Myocyte (in vitro differentiated cells): ENCODE measurements at regions not wholly inside any gene's neighbourhood (a gene's known extent, or its start where the extent isn't known, plus 50 kb on each side); places are given as distances from the start of the nearest gene placed in this dataset.
"Not testable (repeated sequence)": the region's sequence is repeated elsewhere in the genome, so short reads cannot be mapped to it uniquely, and the experiment has no call there.

ENCODE experiments used
- DNase-seq: peaks from one replicate; pipeline ENCODE4 v3.0.0-alpha.2; 2012; ENCODE audit warnings: low read depth

DNA sequence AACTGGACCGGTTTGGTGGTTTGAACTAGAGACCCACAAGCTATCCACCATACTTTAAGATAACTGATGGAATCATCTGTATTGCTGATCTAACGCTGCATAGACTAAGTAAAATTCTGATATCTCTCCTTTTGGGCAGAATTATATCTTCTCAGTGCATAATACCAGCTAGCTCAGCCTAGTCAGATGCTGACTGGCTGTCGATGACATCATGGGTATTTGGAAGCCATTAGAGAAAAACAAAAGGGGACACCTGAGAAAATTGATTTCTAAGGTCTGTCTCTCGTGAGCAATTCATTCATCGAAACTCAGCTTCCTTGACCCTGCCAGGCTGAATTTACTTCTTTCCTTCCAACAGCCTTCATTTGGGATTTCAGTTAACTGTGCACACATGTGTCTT is 263.0 kb upstream of the CCL2 start:
- no peak for DNase-seq

DNA sequence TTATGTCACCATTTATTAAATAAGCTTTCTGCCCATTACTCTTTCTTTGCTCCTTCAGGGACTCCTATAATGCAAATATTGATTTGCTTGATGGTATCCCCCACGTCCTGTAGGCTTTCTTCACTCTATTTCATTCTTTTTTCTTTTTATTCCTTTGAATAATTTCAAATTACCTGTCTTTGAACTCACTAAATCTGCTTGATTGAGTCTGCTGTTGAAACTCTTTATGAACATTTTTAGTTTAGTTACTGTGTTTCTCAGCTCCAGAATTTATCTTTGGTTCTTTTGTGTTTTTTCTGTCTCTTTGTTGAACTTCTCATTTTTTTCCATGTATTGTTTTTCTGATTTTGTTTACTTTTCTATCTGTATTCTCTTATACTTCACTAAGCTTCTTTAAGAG is 254.4 kb upstream of the CCL2 start:
- DNase-seq, result no peak

DNA sequence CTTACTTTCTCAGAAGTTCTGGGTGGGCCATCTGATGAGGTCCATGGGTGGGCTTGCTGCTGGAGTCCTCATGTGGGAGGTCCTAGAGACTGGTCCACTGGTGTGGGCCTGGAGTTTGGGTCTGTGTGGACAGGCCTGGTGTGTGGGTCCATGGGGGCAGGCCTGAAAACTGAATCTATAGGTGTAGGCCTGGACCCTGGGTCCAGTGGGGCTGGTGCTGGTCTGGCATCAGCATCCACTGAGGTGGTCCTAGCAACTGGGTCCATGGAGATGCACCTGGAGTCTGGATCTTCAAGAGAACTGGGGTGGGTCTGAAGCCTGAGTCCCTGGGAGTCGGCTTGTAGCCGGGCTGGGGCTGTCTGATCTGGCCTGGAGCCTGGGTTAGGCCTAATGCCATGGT is 253.8 kb upstream of the CCL2 start:
- no peak for DNase-seq

DNA sequence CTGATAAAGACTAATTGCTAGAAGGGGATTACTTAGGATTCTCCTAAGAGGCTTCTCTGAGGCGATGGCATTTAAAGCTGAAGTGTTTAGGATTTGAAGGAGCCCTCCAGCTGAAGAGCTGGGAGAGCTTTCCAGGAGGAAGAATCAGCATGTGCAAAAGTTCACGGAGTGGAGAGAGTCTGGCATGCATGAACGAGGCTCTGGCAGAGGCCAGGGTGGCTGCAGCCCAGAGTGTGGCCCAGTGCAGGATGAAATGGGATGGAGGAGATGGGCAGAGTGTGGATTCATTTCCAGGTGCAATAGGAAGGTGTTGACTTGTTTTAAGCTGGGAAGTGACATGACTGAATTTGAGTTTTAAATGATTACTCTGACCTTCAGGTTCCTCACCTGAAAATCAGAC is 249.0 kb upstream of the CCL2 start:
- no peak for DNase-seq

DNA sequence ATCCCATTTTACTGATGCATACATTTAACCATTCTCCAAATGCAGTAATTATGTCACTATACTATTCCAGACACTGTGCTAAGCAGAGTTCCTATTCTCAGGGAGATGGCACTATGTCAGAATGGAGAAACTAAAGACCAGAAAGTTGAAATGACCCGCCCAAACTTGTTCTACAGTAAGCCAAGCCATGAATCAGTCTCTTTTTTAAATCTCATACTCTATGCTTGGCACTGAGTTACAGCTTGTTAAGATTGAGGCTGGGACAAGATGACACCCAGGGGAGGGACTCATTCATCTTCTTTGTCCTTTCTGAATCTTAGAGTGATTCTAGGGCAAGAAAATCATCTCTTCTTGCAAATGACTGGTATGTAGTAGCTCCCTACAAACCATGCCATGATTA is 247.0 kb upstream of the CCL2 start:
- DNase-seq, result no peak

DNA sequence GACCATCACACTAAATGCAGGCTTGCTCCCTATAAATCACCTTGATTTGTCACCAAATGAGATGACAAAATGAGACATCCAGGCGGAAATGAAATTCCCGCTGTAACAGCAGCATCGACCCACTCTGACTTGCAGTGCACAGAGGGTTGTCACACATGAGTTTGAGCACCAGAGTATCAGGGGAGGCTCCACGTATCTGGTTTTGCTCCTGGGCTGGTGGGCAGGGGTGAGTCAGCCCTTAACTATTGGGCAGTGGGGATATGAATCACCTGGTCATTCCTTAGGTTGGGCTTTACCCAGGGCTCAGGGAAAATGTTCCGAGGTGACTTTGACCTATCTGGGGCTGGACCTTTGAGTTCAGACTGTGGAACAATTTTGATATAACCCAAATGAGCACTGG is 245.2 kb upstream of the CCL2 start:
- DNase-seq, result no peak

DNA sequence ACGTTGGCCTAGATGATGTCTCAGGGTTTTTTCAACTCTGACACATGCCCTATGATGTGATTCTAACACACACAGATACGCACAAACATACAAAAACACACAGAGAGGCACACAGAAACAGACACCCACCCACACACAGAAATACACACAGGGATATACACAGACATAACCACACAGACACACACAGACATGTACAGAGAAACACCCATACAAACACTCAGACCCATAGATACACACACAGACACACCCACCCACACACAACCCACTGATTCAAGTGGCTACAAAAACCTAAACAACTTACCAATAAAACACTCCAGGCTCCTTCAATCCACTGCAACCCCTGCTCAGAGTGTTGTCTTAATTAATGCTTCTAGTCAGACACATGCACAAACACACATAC is 244.6 kb upstream of the CCL2 start:
- DNase-seq, result no peak

DNA sequence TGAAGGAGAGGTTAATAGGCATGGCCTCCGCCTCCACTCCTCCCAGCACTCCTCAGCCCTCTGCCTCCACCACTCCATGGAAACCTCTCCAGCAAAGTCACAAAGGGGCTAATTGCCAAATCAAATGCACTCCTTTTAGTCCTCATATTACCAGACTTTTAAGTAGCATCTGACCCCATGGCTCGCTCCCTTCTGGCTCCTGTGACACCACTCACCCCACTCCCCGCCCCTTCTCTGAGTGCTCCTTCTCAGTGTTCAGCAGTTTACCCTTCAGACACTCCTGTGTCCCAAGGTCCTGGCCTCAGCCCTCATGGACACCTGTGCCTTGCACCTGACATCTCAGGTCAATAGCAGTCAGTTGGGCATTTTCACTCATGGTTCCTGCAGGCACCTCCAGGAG is 243.5 kb upstream of the CCL2 start:
- DNase-seq, result no peak

DNA sequence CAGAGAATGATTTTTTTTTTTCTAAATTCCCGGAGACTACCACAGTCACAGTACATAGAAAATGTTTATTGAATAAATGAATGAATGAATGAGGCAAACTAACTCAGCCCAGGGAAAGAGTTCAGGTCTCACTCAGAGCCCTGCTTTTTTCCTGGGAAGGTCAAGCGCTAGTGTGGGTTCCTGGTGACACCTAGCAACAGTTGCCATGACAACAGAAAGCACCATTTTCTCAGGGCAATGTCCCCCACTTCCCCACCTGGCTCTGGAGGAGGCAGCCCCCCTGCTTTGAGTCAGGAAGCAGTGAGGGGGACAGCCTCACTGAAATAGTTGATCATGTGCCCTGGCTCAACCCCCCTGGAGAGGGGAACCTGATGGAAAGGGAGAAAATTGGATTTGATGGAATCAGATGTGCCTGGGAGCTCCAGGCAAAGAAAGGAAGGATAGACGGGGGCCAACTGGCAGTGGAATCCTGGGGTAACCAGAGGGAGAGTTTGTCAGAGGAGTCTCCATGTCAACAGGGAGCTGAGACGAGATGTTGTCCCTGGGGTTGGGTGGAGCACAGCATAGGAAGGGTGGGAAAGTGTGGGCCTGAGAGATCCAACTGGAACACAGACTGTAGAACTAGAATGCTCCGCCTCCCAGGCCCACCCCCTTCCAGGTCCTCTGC is 242.2 kb upstream of the CCL2 start:
- DNase-seq, result no peak

DNA sequence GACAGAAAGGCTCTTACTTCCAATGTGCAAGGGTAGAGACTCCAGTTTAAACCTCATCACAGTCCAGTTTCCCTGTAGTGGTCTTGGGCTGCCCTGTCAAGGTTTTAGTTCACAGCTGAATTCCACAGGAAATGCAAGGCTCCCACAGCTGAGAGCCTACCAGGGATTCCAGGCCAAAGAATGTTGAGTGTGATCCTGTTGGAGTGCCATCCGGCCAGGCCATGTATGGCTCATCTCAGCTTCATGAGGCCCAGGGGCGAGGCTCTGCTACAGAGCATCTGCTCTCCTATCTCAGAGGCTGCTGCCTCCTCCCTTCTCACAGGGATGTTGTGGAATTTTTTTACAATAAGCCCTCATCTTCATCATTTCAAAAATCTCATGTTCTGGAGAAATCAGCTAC is 239.8 kb upstream of the CCL2 start:
- DNase-seq, result no peak

DNA sequence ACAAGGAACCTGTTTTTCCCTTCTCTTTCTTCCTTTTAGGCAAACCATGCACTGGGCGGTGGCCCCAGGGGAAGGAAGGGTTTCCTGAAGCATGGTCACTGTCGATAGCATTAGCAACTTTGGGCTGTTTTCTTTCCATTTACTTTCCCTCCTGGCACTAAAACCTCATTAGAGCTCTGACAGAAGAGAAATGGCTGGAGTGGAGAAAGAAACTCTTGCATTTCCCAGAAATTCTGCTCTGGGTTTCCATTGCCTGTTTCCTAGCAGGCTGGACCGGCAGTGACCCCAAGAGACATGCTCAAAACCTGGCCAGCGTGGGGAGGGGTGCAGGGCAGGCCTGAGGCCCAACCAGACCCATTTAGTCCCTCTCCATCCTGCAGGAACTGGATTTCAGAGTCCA is 230.7 kb upstream of the CCL2 start:
- DNase-seq, result no peak

DNA sequence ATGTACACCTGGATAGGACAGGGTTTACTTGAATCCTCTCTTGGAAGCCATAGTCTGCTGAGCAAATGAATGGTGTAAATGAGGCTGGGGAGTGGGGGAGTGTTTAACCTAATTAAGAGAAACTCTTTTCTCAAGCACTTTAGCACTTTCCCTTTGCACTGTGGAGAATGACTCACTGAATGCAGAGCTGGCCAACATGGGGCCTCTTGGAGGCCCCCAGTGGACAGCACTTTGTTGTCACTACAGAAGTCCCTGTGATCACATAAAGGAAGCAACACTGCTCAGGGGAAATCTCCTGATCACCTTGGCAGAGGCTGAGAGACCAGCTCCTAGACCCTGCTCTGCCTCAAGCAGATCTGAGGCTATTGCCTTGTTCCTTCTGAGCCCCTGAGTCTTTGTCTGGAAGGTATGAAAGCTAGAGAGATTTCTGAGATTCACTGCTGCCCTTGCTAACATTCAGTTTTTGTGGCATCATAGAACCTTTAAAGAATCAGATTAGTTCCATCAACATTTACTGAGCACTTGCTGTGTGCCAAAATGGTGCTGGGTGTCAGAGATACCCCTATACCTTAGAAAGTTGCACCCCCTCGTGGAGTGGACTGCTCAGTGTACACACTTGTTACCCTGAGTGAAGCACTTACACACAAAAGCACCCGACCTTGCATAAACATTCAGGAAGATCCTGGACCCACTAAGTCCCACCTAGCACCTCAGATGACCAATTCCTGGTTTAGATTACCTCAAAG is 230.1 kb upstream of the CCL2 start:
- DNase-seq, result no peak

DNA sequence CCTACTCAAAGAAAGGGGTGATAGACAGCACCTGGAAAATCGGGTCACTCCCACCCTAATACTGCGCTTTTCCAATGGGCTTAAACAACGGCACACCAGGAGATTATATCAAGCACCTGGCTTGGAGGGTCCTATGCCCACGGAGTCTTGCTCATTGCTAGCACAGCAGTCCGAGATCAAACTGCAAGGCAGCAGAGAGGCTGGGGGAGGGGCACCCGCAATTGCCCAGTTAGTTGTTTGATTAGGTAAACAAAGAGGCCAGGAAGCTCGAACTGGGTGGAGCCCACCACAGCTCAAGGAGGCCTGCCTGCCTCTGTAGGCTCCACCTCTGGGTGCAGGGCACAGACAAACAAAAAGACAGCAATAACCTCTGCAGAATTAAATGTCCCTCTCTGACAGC is 224.5 kb upstream of the CCL2 start:
- DNase-seq, result not testable (repeated sequence)

DNA sequence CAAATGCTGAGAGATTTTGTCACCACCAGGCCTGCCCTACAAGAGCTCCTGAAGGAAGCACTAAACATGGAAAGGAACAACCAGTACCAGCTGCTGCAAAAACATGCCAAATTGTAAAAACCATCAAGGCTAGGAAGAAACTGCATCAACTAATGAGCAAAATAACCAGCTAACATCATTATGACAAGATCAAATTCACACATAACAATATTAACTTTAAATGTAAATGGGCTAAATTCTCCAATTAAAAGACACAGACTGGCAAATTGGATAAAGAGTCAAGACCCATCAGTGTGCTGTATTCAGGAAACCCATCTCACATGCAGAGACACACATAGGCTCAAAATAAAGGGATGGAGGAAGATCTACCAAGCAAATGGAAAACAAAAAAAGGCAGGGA is 222.8 kb upstream of the CCL2 start:
- DNase-seq, result not testable (repeated sequence)

DNA sequence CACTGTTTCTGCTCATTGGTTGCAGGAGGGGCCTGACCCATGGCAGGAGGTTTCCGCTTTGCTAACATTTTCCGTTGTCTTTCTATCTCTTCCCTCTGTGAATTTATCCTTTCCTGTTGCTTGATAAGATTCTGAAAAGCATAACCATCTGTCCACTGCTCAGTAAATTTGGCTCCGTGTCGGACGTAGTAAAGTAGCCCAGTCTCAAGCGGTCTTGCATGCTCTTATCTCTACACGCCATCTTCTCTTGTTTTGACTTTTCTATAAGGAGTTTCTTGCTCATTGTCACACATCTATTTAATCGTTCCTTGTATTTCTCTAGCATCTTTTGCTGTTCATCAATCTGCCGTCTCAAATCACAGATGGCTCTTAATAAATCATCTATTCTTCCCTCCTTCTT is 216.3 kb upstream of the CCL2 start:
- DNase-seq, result not testable (repeated sequence)

DNA sequence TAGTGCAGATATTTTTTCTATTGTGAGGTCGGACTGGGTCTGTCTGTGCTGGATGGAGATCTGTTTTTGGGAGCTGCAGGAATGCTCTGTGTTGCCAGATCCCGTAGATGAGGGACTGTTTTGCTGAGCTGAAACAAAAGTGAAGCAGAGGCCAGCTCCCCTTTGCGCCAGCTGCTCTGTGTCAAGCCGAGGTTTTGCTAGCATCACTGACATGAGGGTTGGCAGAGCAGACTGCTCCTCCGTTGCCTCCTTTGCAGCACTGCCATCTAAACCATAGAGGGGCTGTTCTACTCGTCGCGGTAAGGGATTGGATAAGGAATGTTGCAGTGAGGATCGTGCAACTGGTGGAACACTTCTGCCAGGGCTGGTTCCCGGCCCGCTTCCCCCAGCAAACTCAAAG is 215.9 kb upstream of the CCL2 start:
- not testable (repeated sequence) for DNase-seq

DNA sequence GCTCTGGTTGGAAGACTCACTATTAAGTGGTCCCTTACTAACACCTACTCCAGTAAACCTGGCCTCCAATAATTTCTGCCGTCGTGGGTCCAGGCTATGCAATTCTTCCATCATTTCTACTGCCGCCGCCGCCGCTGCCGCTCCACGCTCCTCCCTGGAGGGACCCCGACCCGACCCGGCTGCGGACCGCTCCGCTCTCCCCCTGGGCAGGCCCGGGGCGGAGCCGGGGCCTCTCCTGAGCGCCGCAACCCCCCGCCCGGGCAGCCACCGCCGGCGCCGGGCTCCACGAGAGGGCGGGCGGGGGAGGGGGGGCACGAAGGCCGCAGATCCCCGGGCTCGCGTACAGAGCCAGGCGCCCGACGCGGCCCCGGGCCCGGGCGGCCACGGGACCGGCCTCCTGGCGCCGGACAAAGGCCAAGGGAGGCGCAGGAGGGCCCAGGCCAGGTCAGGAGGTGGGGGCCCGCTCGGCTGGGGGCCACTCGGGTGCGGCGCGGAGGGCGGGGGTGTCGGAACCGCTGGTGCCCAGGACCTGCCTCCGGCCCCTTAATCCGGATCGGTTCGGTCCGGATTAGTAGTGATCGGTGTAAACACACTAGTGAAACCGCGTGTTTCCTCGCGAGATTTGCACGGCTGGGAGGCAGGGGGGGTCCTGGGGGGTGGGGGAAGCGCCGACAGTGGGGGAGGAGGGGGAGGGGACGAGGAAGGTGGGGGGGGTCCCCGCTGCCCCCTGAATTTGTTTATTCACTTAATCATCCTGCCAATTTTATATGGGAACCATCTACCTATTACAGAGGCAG is 215.1 kb upstream of the CCL2 start:
- peak; percentile 1 for DNase-seq

DNA sequence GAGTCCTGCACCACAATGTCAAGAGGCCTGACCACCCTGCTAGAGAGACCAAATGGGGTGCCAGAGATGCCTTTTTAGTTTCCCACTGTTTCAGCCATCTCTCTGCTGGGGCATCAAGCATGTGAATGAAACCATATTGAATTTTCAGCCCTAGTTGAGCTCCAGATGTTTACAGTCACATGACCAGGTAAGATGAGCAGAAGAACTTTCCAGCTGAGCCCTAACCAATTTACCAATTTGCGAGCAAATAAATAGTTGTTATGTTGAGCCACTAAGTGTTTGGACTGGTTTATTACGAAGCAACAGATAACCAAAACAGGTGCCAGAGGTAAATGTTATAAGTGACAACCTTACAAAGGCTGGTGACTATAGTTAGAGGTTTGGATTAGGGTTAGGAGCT is 209.1 kb upstream of the CCL2 start:
- no peak for DNase-seq

DNA sequence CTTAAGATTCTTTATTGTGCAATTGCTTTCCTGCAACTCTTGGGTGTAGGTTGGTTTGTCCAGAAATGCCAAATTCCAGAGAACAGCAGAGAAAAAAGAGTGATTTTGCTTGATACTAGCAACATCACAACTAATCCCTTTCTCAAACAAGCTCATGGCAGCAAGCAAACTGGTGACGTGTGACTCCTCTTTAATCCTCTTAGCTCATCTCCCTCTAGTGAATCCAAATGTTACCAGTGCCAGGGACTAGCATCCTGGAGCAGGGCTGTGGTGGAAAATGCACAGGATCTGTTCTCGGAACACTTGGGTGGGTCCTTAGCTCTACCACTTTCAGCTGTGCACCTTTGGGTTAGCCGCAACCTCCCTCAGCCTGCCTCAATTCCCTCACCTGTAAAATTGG is 204.0 kb upstream of the CCL2 start:
- DNase-seq, result no peak

DNA sequence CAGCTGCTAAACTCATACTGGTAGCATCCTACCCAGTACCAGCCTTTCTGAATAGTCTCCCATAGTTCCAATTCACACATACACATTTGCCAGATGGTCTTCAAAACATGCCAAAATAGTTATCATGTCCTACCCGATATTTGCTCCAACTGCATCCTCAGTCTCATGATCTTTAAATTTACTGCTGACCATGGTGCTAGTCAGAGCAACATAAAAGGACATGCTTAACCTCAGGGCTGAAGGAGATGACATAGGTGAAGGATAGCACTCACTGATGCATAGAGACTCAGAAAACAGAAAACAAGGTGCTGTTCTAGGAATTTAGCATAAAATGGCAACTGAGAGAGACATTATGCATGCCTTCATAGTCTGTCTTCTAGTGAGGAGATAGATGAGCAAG is 200.6 kb upstream of the CCL2 start:
- no peak for DNase-seq

DNA sequence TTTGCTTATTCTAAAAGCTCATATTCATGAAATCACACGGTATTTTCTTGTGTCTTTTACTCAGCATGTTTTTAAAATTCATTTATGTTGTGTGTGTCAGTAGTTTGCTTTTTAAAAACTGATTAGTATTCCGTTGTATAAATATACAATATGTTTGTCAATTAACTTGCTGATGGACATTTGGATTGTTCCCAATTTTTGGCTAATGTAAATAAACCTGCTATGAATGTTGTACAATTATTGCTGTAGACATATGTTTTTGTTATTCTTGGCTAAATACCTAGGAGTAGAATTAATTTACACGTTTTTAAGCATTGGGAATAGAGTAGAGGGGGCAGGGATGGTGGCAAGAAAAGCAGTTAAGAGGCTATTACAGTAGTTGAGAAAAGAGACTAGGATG is 199.5 kb upstream of the CCL2 start:
- no peak for DNase-seq

DNA sequence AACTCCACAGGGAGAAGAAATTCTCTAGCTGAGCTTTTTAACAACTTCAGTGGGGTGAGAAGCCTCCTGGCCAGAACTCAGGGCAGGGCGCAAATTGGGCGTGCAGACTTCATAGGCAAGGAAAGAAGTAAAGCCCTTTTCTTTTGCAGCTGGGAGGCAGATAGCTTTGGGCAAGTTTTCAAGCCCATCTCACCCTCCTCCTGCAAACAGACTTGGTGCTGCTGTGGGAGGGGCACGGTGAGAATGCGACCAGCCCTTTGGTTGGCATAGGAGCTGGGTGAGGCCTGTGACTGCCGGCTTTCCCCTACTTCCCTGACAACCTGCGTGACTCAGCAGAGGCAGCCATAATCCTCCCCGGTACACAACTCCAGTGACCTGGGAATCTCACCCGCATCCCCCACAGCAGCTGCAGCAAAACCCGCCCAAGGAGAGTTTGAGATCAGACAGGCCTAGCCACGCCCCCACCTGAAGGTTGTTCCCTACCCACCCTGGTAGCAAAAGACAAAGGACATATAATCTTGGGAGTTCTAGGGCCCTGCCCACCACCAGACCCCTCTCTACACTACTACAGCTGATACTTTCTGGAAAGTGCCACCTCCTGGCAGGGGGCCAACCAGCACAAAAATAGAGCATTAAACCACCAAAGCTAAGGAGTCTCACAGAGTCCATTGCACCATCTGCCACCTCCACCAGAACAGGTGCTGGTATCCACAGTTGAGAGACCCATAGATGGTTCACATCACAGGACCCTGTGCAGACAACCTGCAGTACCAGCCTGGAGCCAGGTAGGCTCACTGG is 195.5 kb upstream of the CCL2 start:
- DNase-seq, result no peak
